ENCODE measurements at regions not wholly inside any gene's neighbourhood (a gene's known extent, or its start where the extent isn't known, plus 50 kb on each side); places are given as distances from the start of the nearest gene placed in this dataset.

DNA sequence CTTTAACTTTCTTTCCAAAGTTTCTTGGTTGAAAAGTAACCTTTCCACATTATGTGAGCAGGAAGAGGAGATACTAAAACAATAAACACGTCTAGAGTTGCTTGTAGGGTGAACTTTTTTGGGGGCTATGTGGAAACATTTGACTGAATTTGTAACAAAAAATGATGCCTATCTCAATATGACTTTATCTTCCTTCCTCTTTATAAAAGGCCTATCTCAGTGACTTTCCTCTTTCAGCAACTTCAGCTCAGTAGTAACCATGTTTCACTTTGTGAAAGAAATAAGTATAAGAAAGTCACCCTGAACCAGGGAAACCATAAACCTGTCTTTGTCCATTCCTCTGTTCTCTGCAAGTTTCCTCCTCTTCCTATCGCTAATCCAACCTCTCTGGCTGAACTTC lies 124.7 kb upstream of the TMEM164 start:
- POLR2A ChIA-PET, result no interaction called here

DNA sequence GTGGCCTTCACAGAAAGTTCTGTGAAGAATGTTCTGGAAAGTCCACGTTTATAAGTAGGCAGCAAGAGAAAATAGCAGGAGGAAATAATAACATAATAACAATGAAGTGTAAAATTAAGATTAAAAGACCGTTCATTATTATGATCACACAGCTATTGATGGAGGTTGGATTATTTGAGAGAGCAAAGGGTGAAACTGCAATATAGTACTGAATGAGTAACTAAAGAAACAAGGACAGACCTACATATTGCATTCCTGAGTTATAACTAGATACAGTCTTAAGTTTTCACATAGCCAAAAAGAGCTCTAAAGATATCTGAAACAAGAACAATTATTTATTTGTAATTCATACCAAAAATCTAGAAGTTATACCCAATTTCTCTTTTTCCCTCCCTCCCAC lies 122.9 kb upstream of the TMEM164 start:
- intact Hi-C loops (cut with micrococcal nuclease; ENCODE audit: unreplicated experiment), result no loop called here

More for the DNA sequence above, 124.7 kb upstream of the TMEM164 start:
- Histone ChIP-seq H3K36me3 (ENCODE audit: control insufficient read depth, insufficient read depth, low read length) (no peaks in the 10 kb centered on the region), H3K4me1 (no peaks in the 10 kb centered on the region), H3K9me3 (no peaks in the 10 kb centered on the region), H3K27me3 (replicated peaks; ENCODE audit: control insufficient read depth, insufficient read depth, low read length) (no peaks in the 10 kb centered on the region), H3K4me3 (ENCODE audit: low read depth, low read length) (no peak overlapping the region)
- no peaks in the 10 kb centered on the region for H3K36me3 Mint-ChIP-seq (ENCODE audit: insufficient read depth, unreplicated experiment)
- intact Hi-C loops (cut with micrococcal nuclease; ENCODE audit: unreplicated experiment), result no loop called here
- H3K4me3 Mint-ChIP-seq (ENCODE audit: unreplicated experiment), result no peak overlapping the region
- H3K27me3 Mint-ChIP-seq (ENCODE audit: insufficient read depth, unreplicated experiment), result no peaks in the 10 kb centered on the region
- TF ChIP-seq, protein P1, sequence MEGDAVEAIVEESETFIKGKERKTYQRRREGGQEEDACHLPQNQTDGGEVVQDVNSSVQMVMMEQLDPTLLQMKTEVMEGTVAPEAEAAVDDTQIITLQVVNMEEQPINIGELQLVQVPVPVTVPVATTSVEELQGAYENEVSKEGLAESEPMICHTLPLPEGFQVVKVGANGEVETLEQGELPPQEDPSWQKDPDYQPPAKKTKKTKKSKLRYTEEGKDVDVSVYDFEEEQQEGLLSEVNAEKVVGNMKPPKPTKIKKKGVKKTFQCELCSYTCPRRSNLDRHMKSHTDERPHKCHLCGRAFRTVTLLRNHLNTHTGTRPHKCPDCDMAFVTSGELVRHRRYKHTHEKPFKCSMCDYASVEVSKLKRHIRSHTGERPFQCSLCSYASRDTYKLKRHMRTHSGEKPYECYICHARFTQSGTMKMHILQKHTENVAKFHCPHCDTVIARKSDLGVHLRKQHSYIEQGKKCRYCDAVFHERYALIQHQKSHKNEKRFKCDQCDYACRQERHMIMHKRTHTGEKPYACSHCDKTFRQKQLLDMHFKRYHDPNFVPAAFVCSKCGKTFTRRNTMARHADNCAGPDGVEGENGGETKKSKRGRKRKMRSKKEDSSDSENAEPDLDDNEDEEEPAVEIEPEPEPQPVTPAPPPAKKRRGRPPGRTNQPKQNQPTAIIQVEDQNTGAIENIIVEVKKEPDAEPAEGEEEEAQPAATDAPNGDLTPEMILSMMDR (IDR thresholded peaks at IDR 0.05; ENCODE audit: insufficient read depth in 1 of 2, low read depth in 1 of 2, low read length in 1 of 2, severe bottlenecking in 1 of 2, unreplicated experiment in 1 of 2), result no peak
- peaks cover 14% of the 10 kb centered on the region for H3K4me1 Mint-ChIP-seq (ENCODE audit: low read depth, unreplicated experiment)
- H3K9me3 Mint-ChIP-seq (ENCODE audit: unreplicated experiment), result no peaks in the 10 kb centered on the region
- no TSS peak for BruUV-seq (replicated peaks)
- no peak for DNase-seq
- CTCF ChIA-PET, result interaction anchor here (1.5 kb wide), 1 partner anchor 13 kb away, joined by 3 read pairs; no protein-coding TSS in a partner anchor
- H3K27ac Mint-ChIP-seq (ENCODE audit: unreplicated experiment), result no peak overlapping the region

DNA sequence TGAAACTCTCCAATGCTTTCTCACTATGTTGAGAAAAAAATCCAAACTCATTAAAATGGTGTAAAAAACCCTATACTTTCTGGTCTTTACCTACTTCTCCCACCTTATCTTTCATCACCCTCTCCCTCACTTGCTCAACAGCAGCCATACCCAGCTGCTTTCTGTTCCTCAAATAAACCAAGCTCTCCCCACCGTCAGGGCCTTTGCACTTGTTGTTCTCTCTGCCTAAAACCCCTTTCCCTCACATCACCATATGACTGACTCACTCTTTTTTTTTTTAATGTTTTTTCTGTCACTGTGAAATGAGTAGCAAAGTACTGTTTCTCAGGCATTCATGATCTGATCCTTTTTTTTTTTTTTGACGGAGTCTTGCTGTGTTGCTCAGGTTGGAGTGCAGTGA lies 122.3 kb upstream of the TMEM164 start:
- Histone ChIP-seq H3K36me3 (ENCODE audit: control insufficient read depth, insufficient read depth, low read length) (no peaks in the 10 kb centered on the region), H3K27me3 (replicated peaks; ENCODE audit: control insufficient read depth, insufficient read depth, low read length) (no peaks in the 10 kb centered on the region), H3K9me3 (no peaks in the 10 kb centered on the region), H3K4me1 (no peaks in the 10 kb centered on the region), H3K4me3 (ENCODE audit: low read depth, low read length) (no peak overlapping the region)
- BruUV-seq (replicated peaks), result no TSS peak
- Mint-ChIP-seq H3K9me3 (ENCODE audit: unreplicated experiment) (no peaks in the 10 kb centered on the region), H3K4me3 (ENCODE audit: unreplicated experiment) (no peak overlapping the region), H3K27me3 (ENCODE audit: insufficient read depth, unreplicated experiment) (no peaks in the 10 kb centered on the region), H3K36me3 (ENCODE audit: insufficient read depth, unreplicated experiment) (no peaks in the 10 kb centered on the region), H3K27ac (ENCODE audit: unreplicated experiment) (no peak overlapping the region), H3K4me1 (ENCODE audit: low read depth, unreplicated experiment) (peaks cover 14% of the 10 kb centered on the region)
- CTCF ChIA-PET, result interaction anchor here (0.6 to 1.8 kb wide), 2 partner anchors 24 to 168 kb away, joined by 3 to 6 read pairs; no protein-coding TSS in a partner anchor
- TF ChIP-seq, protein P1 (IDR thresholded peaks at IDR 0.05; ENCODE audit: insufficient read depth in 1 of 2, low read depth in 1 of 2, low read length in 1 of 2, severe bottlenecking in 1 of 2, unreplicated experiment in 1 of 2), result no peak
- no peak for DNase-seq
- POLR2A ChIA-PET, result no interaction called here
- intact Hi-C loops (cut with micrococcal nuclease; ENCODE audit: unreplicated experiment), result no loop called here

More for the DNA sequence above, 122.9 kb upstream of the TMEM164 start:
- ChIA-PET CTCF (interaction anchor here (0.6 to 1.8 kb wide), 2 partner anchors 23 to 167 kb away, joined by 3 to 6 read pairs; no protein-coding TSS in a partner anchor), POLR2A (no interaction called here)
- H3K27ac Mint-ChIP-seq (ENCODE audit: unreplicated experiment), result no peak overlapping the region
- DNase-seq, result no peak
- TF ChIP-seq, protein P1 (IDR thresholded peaks at IDR 0.05; ENCODE audit: insufficient read depth in 1 of 2, low read depth in 1 of 2, low read length in 1 of 2, severe bottlenecking in 1 of 2, unreplicated experiment in 1 of 2), result no peak
- no TSS peak for BruUV-seq (replicated peaks)
- H3K9me3 Mint-ChIP-seq (ENCODE audit: unreplicated experiment), result no peaks in the 10 kb centered on the region
- H3K4me3 Mint-ChIP-seq (ENCODE audit: unreplicated experiment), result no peak overlapping the region
- H3K4me1 Mint-ChIP-seq (ENCODE audit: low read depth, unreplicated experiment), result peaks cover 14% of the 10 kb centered on the region
- H3K36me3 ChIP-seq (ENCODE audit: control insufficient read depth, insufficient read depth, low read length), result no peaks in the 10 kb centered on the region
- no peaks in the 10 kb centered on the region for H3K27me3 Mint-ChIP-seq (ENCODE audit: insufficient read depth, unreplicated experiment)
- no peaks in the 10 kb centered on the region for H3K9me3 ChIP-seq
- H3K36me3 Mint-ChIP-seq (ENCODE audit: insufficient read depth, unreplicated experiment), result no peaks in the 10 kb centered on the region
- H3K27me3 ChIP-seq (replicated peaks; ENCODE audit: control insufficient read depth, insufficient read depth, low read length), result no peaks in the 10 kb centered on the region
- H3K4me1 ChIP-seq, result no peaks in the 10 kb centered on the region
- no peak overlapping the region for H3K4me3 ChIP-seq (ENCODE audit: low read depth, low read length)
